ENCODE measurements at regions not wholly inside any gene's neighbourhood (a gene's known extent, or its start where the extent isn't known, plus 50 kb on each side); places are given as distances from the start of the nearest gene placed in this dataset.

DNA sequence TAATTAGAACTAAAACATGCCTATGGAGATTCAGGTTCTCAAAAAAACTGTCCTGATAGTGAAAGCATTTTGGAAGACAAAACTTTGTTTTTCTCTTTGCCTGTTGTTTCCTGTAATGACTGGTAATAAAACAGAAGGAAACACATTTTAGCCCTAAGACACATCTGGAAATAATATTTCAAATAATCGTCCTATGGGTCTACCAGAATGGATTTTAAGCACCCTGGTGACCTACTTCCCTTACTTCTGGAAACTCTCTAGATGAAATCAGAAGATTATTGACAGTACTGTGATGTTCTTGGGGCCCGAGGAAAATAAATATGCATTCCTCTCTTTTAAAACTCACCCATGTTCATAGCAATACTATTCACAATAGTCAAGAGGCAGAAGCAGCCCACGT, 110.1 kb upstream of the TLE4 start:
- H3K27me3 ChIP-seq (ENCODE audit: control insufficient read depth, insufficient read depth, low read length), result no peaks in the 10 kb centered on the region
- H3K4me3 ChIP-seq (ENCODE audit: insufficient read depth, low read depth, low read length), result no peak overlapping the region
- no peaks in the 10 kb centered on the region for H3K36me3 ChIP-seq (replicated peaks; ENCODE audit: control insufficient read depth, insufficient read depth, low read length)
- no peak for DNase-seq

- DNase-seq, result no peak
- H3K4me3 ChIP-seq (ENCODE audit: insufficient read depth, low read depth, low read length), result no peak overlapping the region
- H3K27me3 ChIP-seq (ENCODE audit: control insufficient read depth, insufficient read depth, low read length), result no peaks in the 10 kb centered on the region
- H3K36me3 ChIP-seq (replicated peaks; ENCODE audit: control insufficient read depth, insufficient read depth, low read length), result no peaks in the 10 kb centered on the region
These were observed 106.6 kb upstream of the TLE4 start for GRCh38 chr9:79465156-79465555.

GRCh38 chr9:79469164-79469563, 102.6 kb upstream of the TLE4 start:
- no peaks in the 10 kb centered on the region for H3K27me3 ChIP-seq (ENCODE audit: control insufficient read depth, insufficient read depth, low read length)
- H3K4me3 ChIP-seq (ENCODE audit: insufficient read depth, low read depth, low read length), result no peak overlapping the region
- H3K36me3 ChIP-seq (replicated peaks; ENCODE audit: control insufficient read depth, insufficient read depth, low read length), result no peaks in the 10 kb centered on the region
- DNase-seq, result no peak

DNA sequence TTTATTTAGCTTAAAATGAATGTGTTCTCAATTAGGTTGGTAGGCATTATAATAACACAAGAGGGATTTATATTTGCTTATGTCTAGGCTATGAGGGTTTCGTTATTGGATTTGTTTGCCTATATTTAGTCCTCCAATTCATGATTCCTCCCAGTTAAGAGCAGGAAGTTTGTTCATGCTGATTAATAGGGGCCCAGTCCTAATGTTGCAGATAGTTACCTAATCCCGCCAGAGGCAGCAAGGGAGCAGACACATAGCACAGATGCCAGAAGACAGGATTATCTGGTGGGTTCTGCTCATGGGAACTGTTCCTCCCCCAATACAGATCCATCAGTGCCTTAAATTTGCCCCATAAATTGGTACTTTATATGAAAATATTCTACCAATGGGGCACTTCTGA, 100.8 kb upstream of the TLE4 start:
- Histone ChIP-seq H3K4me3 (ENCODE audit: insufficient read depth, low read depth, low read length) (no peak overlapping the region), H3K27me3 (ENCODE audit: control insufficient read depth, insufficient read depth, low read length) (no peaks in the 10 kb centered on the region), H3K36me3 (replicated peaks; ENCODE audit: control insufficient read depth, insufficient read depth, low read length) (no peaks in the 10 kb centered on the region)
- DNase-seq, result no peak

GRCh38 chr9:79471580-79472543, 99.9 kb upstream of the TLE4 start:
- no peaks in the 10 kb centered on the region for H3K27me3 ChIP-seq (ENCODE audit: control insufficient read depth, insufficient read depth, low read length)
- no peaks in the 10 kb centered on the region for H3K36me3 ChIP-seq (replicated peaks; ENCODE audit: control insufficient read depth, insufficient read depth, low read length)
- H3K4me3 ChIP-seq (ENCODE audit: insufficient read depth, low read depth, low read length), result no peak overlapping the region
- DNase-seq, result no peak

DNA sequence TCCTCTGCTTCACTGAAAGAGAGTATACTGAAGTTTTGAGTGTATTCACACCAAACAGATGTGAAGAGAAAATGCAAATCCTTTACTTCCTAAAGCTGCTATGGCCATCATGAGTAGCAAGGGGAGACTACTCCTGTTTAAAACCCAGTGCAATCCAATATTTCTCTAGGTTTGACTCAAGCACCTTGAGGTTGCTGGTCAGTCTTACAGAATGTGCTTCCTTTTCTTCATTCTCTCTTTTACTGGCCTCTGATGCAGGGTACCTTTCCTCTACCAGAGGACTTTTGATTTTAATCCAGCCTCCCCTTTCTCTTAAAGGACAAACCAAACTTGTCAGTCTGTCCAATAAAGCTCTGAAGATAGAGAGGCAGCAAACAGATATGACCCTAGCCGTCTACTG, 98.1 kb upstream of the TLE4 start:
- no peak overlapping the region for H3K4me3 ChIP-seq (ENCODE audit: insufficient read depth, low read depth, low read length)
- no peak for DNase-seq
- H3K36me3 ChIP-seq (replicated peaks; ENCODE audit: control insufficient read depth, insufficient read depth, low read length), result no peaks in the 10 kb centered on the region
- H3K27me3 ChIP-seq (ENCODE audit: control insufficient read depth, insufficient read depth, low read length), result no peaks in the 10 kb centered on the region

- no peak for DNase-seq
- Histone ChIP-seq H3K4me3 (ENCODE audit: insufficient read depth, low read depth, low read length) (no peak overlapping the region), H3K27me3 (ENCODE audit: control insufficient read depth, insufficient read depth, low read length) (no peaks in the 10 kb centered on the region), H3K36me3 (replicated peaks; ENCODE audit: control insufficient read depth, insufficient read depth, low read length) (no peaks in the 10 kb centered on the region)
These were observed 94.4 kb upstream of the TLE4 start for GRCh38 chr9:79477241-79477840.

DNA sequence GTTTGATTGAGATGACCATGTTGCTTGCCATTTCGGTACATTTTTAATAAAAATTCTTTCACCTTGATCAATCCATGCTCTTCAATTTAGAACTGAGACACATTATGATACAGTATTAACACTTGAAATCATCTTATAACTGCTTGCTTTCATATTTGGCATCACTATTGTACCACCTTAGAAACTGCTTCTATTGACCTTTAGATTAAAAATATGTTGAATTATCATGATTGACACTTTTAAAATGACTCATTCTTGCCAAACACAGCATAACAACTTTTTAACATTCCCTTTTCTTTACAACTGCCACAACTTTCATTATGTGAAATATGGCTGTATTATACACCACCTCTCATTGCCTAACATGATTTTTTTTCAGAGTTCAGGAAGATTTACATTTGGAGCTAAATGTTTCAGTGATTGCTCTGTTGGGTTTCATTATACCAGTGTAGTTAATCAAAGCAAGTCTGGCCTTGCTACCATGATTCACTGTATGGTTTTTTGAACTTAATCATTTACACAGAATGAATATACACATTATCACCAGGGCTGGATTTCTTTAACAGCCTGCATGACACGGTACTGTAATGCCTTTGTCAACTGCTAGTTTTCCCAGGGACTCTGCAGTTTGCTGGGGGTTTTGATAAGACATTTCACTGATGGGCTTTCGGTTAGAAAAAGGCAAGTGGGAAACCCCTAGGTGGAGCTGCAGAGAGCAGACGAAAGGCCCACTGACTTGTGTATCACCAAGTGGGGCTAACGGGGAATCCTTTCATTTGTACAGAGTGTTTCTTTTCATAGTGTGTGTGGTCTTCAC, 93.6 kb upstream of the TLE4 start:
- Histone ChIP-seq H3K27me3 (ENCODE audit: control insufficient read depth, insufficient read depth, low read length) (no peaks in the 10 kb centered on the region), H3K4me3 (ENCODE audit: insufficient read depth, low read depth, low read length) (no peak overlapping the region), H3K36me3 (replicated peaks; ENCODE audit: control insufficient read depth, insufficient read depth, low read length) (no peaks in the 10 kb centered on the region)
- DNase-seq, result peak; percentile 33

DNA sequence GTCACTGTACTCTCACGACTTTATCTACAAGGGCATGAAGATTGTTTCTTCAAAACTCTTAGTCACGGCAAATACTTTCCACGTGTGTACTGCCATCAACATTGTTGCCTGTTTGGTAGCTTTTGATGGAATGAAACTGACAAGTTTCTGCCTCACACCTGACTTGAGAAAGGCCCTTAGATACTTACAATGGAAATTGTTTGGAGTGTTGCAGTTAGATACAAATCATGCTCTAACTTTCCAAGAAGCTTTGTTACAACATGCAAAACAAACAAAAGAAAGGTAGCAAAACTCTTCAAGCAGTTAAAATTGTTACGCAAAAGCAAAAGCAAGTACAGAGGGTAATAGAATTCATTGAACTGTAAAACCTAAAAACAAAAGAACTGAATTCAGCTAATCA, 91.1 kb upstream of the TLE4 start:
- no peak overlapping the region for H3K4me3 ChIP-seq (ENCODE audit: insufficient read depth, low read depth, low read length)
- H3K27me3 ChIP-seq (ENCODE audit: control insufficient read depth, insufficient read depth, low read length), result no peaks in the 10 kb centered on the region
- DNase-seq, result no peak
- H3K36me3 ChIP-seq (replicated peaks; ENCODE audit: control insufficient read depth, insufficient read depth, low read length), result no peaks in the 10 kb centered on the region

DNA sequence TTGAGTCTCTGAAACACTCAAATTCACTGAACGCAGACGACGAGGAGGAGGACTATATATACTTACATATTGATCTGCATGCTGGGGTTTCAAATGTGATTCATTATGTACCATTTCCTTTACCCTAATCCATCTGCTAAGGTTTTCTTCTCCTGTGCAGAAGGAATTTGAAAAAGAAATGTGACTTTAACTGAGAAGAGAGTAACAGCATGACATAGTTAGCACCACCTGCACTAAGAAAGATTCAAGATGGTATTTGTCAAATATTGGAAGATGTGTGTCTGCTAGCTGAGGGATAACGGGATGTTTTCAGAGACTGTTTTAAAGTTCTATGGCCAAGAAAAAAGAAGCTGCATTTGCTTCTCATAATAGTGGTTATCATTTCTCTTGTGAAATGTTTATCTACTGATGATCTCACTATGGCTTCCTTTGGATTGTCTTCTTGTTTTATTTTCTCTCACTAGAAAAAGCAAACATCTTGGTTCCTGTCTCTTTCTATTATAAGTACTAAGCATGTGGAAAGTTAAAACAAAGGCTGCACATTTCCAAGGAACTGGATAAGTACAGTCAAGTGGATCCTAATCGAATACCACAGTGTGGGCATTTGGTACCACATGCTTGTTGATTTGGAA, 89.8 kb upstream of the TLE4 start:
- no peak for DNase-seq

GRCh38 chr9:79485258-79485657, 86.5 kb upstream of the TLE4 start:
- no peak for DNase-seq
- Histone ChIP-seq H3K27me3 (ENCODE audit: control insufficient read depth, insufficient read depth, low read length) (no peaks in the 10 kb centered on the region), H3K36me3 (replicated peaks; ENCODE audit: control insufficient read depth, insufficient read depth, low read length) (no peaks in the 10 kb centered on the region), H3K4me3 (ENCODE audit: insufficient read depth, low read depth, low read length) (no peak overlapping the region)

More for the DNA sequence above, 89.8 kb upstream of the TLE4 start:
- H3K36me3 ChIP-seq (replicated peaks; ENCODE audit: control insufficient read depth, insufficient read depth, low read length), result no peaks in the 10 kb centered on the region
- H3K27me3 ChIP-seq (ENCODE audit: control insufficient read depth, insufficient read depth, low read length), result no peaks in the 10 kb centered on the region
- H3K4me3 ChIP-seq (ENCODE audit: insufficient read depth, low read depth, low read length), result no peak overlapping the region

DNA sequence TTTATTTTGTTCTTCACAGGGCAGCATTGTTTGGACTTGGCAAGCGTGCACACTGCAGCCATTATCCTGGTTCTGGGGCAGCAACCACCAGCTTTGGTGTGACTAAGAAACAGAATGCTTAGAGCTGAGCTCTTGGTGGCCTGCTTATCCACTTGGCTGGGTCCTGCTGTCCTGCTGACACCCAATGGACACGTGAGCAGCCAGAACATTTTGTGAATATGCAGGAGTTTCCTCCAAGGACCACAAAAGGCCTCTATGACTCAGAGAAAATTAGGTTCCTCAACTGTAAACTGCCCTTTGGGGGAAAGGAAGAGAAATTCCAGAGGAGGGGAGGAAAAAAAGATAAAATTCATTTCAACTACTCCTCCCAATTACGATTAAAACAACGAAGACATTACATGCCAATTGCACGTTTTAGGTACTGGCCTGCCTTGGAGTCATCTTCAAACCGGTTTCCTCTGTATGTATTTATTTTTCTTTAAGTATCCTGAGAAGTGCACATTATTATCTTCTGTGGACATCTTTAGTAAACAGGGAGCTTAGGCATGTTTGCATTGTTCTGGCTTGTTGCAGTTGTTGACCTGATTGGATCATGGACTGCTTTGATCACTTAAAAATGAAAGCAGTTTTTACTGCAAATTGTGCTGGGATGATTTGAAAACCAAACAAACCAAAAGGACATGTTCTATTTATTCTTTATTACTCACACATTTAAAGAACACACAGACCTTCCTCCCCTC, 82.3 kb upstream of the TLE4 start:
- no peaks in the 10 kb centered on the region for H3K27me3 ChIP-seq (ENCODE audit: control insufficient read depth, insufficient read depth, low read length)
- no peaks in the 10 kb centered on the region for H3K36me3 ChIP-seq (replicated peaks; ENCODE audit: control insufficient read depth, insufficient read depth, low read length)
- H3K4me3 ChIP-seq (ENCODE audit: insufficient read depth, low read depth, low read length), result no peak overlapping the region
- no peak for DNase-seq

DNA sequence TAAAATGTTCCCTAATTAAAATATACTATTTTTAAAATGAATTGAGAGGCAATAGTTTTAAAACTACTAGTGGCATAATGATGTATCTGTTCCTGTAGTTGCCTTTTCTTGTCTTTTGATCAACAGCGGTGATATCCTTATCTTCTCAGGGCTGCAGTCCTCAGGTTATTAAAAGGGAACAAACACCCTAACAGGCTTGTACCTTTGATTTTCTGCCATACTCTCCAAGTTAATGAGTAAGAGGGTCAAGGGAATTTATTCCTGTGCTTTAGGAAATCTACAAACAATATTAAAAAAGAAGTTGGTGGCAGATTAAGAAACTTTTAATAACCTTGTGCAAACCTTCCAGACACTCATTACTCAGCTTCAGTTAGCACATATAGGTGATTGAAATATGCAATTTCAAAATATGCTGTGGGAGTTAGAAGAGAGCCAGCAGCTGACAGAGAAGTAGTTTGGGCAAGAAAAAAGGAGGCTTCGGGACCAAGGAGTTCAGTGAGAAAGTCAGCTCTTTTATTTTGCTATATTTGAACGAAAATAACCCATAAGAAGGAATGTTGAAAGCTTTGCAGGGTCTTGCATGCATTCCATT, 81.0 kb upstream of the TLE4 start:
- Histone ChIP-seq H3K4me3 (ENCODE audit: insufficient read depth, low read depth, low read length) (no peak overlapping the region), H3K36me3 (replicated peaks; ENCODE audit: control insufficient read depth, insufficient read depth, low read length) (no peaks in the 10 kb centered on the region), H3K27me3 (ENCODE audit: control insufficient read depth, insufficient read depth, low read length) (no peaks in the 10 kb centered on the region)
- DNase-seq, result no peak
